ENCODE measurements at regions not wholly inside any gene's neighbourhood (a gene's known extent, or its start where the extent isn't known, plus 50 kb on each side); places are given as distances from the start of the nearest gene placed in this dataset.

DNA sequence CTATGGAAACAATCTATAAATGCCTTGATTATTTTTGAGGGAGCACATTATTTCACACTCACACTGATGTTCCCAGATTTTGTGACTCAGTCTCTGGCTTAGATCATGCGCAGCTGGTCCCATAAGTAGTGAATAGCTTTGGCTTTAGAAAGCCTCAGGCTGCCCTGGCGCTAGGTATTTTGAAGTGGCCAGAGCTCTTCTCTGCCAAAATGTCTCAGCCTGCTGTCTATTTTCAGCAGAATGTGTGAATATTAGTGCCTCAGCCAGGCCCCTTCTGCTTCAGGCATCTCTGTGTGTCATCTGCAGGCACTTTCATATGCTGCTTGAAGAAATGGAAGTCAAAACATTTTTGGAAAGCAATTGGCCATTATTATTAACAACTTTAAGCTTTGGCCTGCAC lies 931.0 kb upstream of the INTU start:
- TF ChIP-seq EZH2 (IDR thresholded peaks at IDR 0.05; ENCODE audit: insufficient read depth, poor library complexity, severe bottlenecking) (no peak), EZH2phosphoT487 (IDR thresholded peaks at IDR 0.05; ENCODE audit: insufficient read depth, low read depth) (no peak)

Measured in GM23248 (cell line).